Adipocyte (in vitro differentiated cells): ENCODE measurements at regions not wholly inside any gene's neighbourhood (a gene's known extent, or its start where the extent isn't known, plus 50 kb on each side); places are given as distances from the start of the nearest gene placed in this dataset.

ENCODE experiments used
- DNase-seq: peaks from one replicate; pipeline ENCODE4 v3.0.0-alpha.2; 2015; ENCODE audit warnings: low read depth
- H3K27me3 ChIP-seq: replicated peaks from 2 replicates; pipeline ENCODE4 v1.7.0; 2013; ENCODE audit warnings: mild to moderate bottlenecking, low read length, moderate library complexity; ENCODE audit not compliant: control insufficient read depth, insufficient read depth
- H3K36me3 ChIP-seq: 2 replicates; pipeline ENCODE4 v1.7.0; 2013; ENCODE audit warnings: low read length, mild to moderate bottlenecking, moderate library complexity; ENCODE audit not compliant: control insufficient read depth, insufficient read depth, severe bottlenecking
- H3K4me1 ChIP-seq: 2 replicates; pipeline ENCODE4 v1.7.0; 2013; ENCODE audit warnings: mild to moderate bottlenecking, low read length, moderate library complexity; ENCODE audit not compliant: control insufficient read depth, insufficient read depth
- H3K4me3 ChIP-seq: 2 replicates; pipeline ENCODE4 v1.7.0; 2013; ENCODE audit warnings: mild to moderate bottlenecking, low read length, moderate library complexity
- H3K9ac ChIP-seq: 2 replicates; pipeline ENCODE4 v1.7.0; 2013; ENCODE audit warnings: mild to moderate bottlenecking, low read length, moderate library complexity
- H3K9me3 ChIP-seq: 2 replicates; pipeline ENCODE4 v1.7.0; 2013; ENCODE audit warnings: mild to moderate bottlenecking, low read length, moderate library complexity; ENCODE audit not compliant: control insufficient read depth

DNA sequence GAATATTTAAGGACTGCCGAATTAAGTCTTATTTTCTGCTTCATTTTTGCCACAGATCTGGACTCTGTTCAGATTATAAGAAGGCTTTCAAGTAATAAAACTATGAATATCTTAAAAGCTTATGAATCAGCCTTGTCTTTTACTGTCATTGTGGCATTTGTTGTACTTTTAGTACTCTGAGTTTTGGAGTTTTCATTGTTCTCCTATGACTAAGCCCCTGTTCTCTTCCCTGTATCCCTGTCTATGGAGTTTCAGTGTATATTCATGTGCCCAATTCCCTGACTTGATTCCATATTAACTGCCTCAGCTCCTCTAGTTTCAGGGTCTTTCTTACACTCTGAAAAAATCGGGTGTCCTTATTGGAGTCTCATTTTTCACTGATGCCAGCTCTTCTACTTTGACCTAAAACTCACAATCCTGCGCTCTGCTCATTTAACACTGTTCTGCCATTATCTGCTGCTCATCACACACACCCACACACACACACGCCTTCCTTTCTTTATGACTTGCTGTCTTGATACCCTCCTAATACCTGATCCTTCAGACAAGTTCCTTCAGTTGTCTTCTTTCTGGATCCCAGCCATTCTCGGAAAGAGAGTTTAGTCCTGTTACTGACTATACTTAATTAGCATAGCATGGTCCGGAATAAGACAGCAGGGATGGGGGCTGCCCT is 511.8 kb downstream of the CPS1 start:
- Histone ChIP-seq H3K27me3 (no peaks in the 10 kb centered on the region), H3K9ac (no peak overlapping the region), H3K4me1 (no peaks in the 10 kb centered on the region), H3K36me3 (no peaks in the 10 kb centered on the region), H3K4me3 (no peak overlapping the region), H3K9me3 (no peaks in the 10 kb centered on the region)
- DNase-seq: no peak

DNA sequence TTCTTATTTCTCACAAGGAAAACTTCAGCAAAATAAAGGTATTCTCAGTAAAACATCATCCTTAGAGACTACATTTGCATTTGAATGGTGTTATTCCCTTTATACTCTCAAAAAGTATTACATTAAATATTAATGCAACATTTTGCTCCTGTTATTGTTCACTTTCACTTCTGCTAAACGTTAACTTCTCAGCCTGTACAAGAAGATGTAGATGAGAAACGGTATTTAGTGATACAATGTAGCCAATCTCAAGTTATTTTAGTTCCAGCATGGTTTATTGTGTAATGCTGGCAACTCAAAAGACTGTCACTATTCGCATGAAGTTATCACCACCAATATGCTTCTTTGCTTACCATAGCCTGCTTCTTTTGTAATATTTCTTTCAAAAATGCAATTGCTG is 514.1 kb downstream of the CPS1 start:
- no peak overlapping the region for H3K4me3 ChIP-seq
- no peaks in the 10 kb centered on the region for H3K27me3 ChIP-seq

DNA sequence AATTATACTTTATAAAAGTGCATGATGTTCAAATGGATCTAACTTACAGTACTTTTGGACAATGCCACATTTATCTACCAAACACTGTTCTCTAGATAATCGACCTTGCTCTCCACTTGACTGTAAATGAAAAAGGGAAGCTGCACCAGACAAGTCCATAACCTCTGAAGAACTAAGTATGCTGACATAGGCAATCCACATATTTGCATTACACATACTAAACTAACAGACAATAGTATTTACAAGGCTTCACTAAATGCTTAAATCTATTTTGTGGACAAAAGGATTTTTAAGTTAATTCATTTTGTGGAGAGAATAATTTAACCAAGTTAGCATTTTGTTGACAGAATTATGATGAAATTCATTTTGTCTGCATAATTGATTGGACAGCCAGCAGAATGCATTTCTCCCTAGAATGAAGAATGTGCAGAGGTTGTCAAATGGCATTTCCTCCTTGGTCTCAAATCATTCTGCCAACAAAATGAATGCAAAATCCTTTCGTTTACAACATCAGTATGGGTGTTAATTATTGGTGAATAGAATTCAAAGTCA is 520.9 kb downstream of the CPS1 start:
- Histone ChIP-seq H3K4me1 (no peaks in the 10 kb centered on the region), H3K4me3 (no peak overlapping the region), H3K27me3 (no peaks in the 10 kb centered on the region), H3K9me3 (no peaks in the 10 kb centered on the region), H3K9ac (no peak overlapping the region), H3K36me3 (no peaks in the 10 kb centered on the region)
- DNase-seq: no peak

More for the DNA sequence above, 514.1 kb downstream of the CPS1 start:
- no peak overlapping the region for H3K9ac ChIP-seq
- H3K36me3 ChIP-seq: no peaks in the 10 kb centered on the region
- H3K4me1 ChIP-seq: no peaks in the 10 kb centered on the region
- no peaks in the 10 kb centered on the region for H3K9me3 ChIP-seq
- DNase-seq: no peak

DNA sequence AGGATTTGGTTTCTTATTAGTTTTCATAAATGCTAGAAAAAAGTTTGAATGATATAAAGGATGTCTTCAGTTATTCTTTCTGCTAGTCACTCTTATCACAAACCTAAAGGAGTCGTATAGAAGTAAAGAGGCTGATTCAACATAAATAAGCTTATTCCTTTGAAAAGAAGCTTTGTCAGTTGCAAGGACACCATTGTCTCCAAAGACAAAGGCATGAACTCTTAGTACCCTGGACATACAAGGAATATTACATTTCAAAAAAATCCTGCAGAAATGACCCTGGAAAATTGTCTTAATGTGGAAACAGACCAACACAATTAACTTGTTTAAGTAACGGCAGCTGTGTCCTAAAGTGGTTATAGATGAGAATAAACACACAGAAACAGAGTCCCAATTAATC is 528.0 kb downstream of the CPS1 start:
- Histone ChIP-seq H3K9ac (no peak overlapping the region), H3K36me3 (no peaks in the 10 kb centered on the region), H3K4me3 (no peak overlapping the region), H3K4me1 (no peaks in the 10 kb centered on the region), H3K27me3 (no peaks in the 10 kb centered on the region), H3K9me3 (no peaks in the 10 kb centered on the region)
- no peak for DNase-seq

DNA sequence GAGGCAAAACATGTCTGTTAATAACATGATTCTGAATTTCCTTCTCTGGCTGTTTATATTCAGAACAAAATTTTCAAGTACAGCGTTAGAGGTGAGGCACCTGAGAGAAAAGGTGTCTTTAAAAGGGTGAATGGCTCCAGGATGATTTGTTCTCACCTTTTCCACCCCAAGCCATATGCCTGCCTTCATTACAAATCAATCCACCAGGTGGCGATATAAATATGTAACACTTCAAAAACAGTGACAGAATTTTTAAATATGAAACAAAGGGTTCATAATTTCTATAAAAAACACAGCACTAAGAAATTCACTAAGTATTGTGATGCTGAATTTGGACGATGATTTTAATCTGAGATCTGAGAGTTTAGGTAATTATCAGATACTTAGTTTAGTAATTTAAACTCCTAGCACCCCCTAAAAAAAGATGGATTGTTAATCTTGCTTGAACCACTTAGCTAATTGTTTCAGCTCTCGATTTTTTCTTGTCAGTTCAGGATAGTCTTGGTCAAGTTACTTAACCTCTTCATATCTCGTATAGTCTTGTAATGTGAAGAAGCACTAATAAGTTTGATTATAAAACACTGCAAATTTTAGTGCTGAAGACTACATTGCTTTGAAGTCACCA is 528.8 kb downstream of the CPS1 start:
- DNase-seq: peak; percentile 85

DNA sequence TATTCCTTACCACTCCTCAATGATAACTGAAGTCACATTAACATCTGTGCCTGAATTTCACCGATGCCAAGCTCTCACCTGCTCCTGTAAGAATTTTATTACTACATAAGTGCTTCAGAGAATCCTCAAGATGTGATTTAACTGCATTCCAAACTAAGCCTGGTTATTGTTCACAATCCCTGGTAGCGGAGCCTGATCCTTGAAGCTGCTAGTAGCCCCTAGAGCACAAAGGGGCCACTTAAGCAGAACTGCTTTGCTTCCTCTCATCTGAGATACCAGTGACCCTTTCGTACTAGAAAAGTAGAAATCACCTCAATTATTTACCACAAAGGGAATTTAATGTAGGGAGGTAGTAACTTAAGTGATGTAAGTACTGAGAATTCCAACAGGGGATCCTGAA is 529.6 kb downstream of the CPS1 start:
- Histone ChIP-seq H3K9me3 (no peaks in the 10 kb centered on the region), H3K4me1 (no peaks in the 10 kb centered on the region), H3K27me3 (no peaks in the 10 kb centered on the region), H3K9ac (no peak overlapping the region), H3K36me3 (no peaks in the 10 kb centered on the region), H3K4me3 (no peak overlapping the region)
- no peak for DNase-seq

More for the DNA sequence above, 528.8 kb downstream of the CPS1 start:
- Histone ChIP-seq H3K9me3 (no peaks in the 10 kb centered on the region), H3K36me3 (no peaks in the 10 kb centered on the region), H3K4me3 (no peak overlapping the region), H3K9ac (no peak overlapping the region), H3K27me3 (no peaks in the 10 kb centered on the region), H3K4me1 (no peaks in the 10 kb centered on the region)

DNA sequence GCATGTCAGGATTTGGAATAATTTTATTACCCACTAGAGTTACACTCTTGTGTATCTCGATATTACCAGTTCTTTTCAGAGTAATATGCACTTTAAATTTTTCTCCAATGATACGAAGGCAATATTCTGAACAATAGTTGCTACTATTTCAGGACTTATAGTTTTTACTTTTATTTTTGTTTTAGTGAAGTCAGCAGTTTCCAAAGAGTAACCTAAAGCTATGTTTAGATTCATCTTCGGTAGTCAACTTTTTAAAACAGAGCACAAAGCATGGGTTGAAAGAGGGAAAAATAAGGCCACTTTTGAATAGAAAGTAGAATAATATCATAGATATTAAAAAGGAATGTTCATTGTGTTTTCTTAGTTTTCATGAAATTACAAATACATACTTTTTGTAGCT is 532.7 kb downstream of the CPS1 start:
- DNase-seq: no peak

DNA sequence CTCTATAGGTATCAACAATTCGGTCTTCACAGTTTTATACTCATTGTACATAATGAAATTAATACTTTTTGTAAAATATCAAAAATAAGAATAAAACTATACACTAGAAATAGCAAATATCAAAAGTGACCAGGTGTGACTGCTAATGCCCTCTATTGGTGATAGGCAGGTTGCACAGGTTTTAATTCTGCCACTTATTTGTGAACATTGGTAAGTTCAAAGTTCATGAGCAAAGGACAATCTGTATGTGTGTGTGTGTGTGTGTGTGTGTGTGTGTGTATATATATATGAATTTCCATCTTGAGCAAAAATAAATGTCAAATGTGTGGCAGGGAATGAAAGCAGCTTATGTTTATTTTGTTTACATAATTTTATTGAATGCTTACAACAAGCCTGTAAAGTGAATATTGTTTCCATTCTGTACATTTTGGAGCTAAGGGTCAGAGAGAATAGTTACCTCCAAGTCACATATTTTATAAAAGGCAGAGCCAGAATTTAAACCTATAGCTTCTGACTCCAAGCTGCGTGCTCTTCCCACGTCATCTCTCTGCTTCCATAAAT is 537.4 kb downstream of the CPS1 start:
- H3K27me3 ChIP-seq: no peaks in the 10 kb centered on the region
- no peak overlapping the region for H3K4me3 ChIP-seq
- no peaks in the 10 kb centered on the region for H3K4me1 ChIP-seq
- no peaks in the 10 kb centered on the region for H3K36me3 ChIP-seq
- H3K9ac ChIP-seq: no peak overlapping the region
- no peak for DNase-seq
- peaks cover 12% of the 10 kb centered on the region for H3K9me3 ChIP-seq

More for the DNA sequence above, 532.7 kb downstream of the CPS1 start:
- Histone ChIP-seq H3K27me3 (no peaks in the 10 kb centered on the region), H3K36me3 (no peaks in the 10 kb centered on the region), H3K4me1 (no peaks in the 10 kb centered on the region), H3K9me3 (no peaks in the 10 kb centered on the region), H3K9ac (no peak overlapping the region), H3K4me3 (no peak overlapping the region)

DNA sequence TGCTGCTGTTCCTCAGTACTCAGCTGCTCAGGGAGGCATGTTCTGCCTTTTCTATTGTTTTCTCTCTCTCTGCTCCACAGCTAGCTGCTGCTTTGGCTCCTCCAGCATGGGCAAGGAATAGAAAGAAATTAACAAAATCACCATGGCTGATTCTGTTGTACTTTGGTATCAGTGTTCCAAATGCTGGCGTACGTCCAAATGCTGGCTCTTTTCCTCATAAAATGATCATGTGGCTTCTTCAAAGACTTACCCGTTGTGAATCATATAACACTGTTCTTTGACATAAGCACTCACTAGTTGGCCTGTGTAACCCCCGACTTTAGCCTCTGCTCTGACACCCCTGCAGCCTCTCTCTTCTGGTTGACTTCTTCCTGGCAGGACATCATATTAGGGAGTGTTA is 547.6 kb downstream of the CPS1 start:
- no peaks in the 10 kb centered on the region for H3K4me1 ChIP-seq
- no peak for DNase-seq
- H3K36me3 ChIP-seq: no peaks in the 10 kb centered on the region
- H3K27me3 ChIP-seq: peaks cover 3% of the 10 kb centered on the region
- no peak overlapping the region for H3K4me3 ChIP-seq
- H3K9ac ChIP-seq: no peak overlapping the region
- H3K9me3 ChIP-seq: no peaks in the 10 kb centered on the region

DNA sequence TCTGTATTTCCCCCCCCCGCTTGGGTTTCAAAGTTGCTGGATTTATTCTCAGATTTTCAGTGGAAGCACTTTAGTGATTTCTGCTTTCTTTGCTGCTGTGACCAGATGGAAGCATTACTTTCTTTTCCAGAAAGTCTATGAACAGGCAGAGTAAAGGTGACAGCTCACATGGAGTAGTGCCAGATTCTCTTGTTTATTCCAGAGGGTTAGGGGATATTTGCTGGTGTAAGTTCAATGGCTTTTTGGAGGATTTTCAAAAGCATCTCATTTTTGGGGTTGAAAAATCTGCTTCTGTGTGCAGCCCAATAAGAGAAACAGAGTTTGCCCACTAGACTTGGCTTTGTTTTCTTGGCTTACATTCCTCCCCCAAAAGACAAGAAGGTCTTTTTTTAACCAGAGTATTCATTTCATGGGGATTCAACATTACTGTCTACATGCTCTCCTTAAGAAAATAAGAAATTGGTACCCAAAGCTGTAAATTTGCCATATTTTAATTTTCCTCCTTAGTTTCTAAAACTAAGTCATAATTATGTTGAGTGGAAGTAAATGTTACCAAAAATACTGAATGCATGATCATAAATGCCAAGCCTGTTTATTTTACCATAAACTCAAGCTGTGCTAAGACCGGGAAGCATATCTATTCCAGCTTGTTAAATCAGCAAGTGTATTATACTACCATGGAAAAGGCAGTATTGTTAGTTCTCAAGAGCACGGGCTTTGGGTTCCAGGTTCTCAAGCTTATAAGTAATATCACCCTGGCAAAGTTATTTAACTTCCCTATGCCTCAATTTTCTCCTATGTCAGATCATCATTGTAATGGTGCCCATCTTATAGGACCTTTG is 557.2 kb downstream of the CPS1 start:
- H3K27me3 ChIP-seq: no peaks in the 10 kb centered on the region
- no peak overlapping the region for H3K4me3 ChIP-seq
- no peak for DNase-seq
- no peaks in the 10 kb centered on the region for H3K4me1 ChIP-seq
- H3K36me3 ChIP-seq: no peaks in the 10 kb centered on the region
- no peaks in the 10 kb centered on the region for H3K9me3 ChIP-seq
- no peak overlapping the region for H3K9ac ChIP-seq
